ENCODE measurements at regions not wholly inside any gene's neighbourhood (a gene's known extent, or its start where the extent isn't known, plus 50 kb on each side); places are given as distances from the start of the nearest gene placed in this dataset.
"Not testable (repeated sequence)": the region's sequence is repeated elsewhere in the genome, so short reads cannot be mapped to it uniquely, and the experiment has no call there.

GRCh38 chr3:72660270-72661114 is 187.8 kb downstream of the SHQ1 start:
- no peak for DNase-seq

DNA sequence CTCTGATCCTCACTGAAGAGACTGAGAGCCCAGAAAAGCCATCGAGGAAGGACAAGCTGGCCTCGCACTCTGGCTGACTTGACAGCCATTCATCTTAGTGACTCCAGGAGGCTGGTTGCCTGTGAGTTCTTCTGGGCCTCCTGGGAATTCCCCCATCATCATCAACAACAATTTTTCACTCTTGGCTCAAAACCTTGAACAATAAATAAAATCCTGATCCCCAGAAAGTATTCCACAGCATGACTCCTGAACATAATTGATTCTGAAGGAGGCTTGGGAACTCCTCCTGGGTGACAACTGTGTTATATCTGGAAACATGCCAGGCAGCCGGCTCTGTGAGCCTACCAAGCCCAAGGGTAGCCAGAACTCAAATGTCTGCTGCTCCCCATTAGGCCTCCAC is 188.6 kb downstream of the SHQ1 start:
- no peak for DNase-seq

GRCh38 chr3:72659188-72659587 is 189.1 kb downstream of the SHQ1 start:
- no peak for DNase-seq

DNA sequence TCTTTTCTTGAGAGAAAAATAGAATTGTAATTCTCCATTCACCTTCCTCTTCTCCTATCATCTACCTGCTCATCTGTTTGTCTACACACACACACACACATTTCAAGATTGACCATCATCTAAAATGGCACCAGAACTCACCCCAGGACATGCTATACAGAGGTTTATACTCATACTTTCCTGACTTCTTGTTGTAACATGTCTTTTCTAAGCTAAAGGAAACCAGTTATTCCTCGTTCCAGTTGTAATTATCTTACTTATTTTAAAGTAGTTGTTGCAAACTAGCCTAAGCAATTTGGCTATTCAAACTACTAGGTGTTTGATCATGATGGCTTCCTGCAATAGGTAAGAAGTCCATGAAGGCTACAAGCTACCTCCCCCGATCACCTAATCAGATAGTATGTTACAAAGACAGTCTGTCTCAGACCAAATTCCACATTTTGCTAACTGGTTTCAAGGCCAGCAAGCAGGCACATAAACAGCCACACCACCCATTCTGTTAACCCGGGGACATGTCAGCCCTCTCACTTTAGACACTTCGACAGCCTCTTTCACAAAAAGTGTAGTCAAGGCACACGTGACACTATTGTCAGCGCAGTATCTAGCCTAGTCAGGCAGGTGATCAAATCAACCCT is 189.7 kb downstream of the SHQ1 start:
- DNase-seq, result no peak

GRCh38 chr3:72657666-72658065 is 190.6 kb downstream of the SHQ1 start:
- no peak for DNase-seq

- DNase-seq, result no peak
Observed at GRCh38 chr3:72655723-72656122, 192.5 kb downstream of the SHQ1 start.

DNA sequence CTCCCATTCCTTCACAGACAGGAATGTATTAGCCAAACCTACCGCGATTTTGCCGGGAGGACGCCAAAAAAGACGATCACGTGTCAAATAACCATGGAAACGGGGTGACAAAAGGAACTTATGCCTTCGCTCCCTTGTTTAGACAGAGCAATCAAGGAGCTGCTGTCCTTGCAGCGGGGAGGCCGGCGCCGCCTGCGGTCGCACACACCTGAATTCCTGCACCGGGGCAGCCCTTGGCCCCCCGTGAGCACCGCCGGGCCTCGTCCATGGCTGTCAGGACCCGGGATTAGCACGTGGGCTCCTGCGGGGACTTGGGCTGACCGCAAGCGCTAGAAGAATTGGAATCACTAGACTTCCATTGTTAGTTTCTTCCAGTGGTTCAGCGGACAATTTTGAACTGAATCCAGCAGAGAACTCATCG is 193.1 kb downstream of the SHQ1 start:
- peak; percentile 7 for DNase-seq

DNA sequence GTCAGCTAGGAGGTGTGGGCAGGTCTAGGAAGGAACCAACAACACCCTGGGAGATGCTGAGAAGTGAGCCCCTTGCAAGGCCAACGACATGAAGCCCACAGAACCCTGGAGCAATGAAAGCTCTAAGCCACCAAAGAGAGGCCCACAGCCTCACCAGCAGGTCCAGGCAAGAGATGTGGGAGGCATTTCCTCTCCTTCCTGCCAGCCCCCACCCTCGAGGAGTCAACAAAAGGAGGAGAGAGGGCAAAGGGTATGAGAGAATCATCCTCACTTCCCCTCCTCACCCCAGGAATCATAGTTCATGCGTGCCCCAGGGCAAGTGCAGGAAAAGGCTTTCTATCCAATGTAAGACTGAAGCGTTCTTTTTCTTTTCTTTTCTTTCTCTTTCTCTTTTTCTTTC is 195.8 kb downstream of the SHQ1 start:
- DNase-seq, result no peak

DNA sequence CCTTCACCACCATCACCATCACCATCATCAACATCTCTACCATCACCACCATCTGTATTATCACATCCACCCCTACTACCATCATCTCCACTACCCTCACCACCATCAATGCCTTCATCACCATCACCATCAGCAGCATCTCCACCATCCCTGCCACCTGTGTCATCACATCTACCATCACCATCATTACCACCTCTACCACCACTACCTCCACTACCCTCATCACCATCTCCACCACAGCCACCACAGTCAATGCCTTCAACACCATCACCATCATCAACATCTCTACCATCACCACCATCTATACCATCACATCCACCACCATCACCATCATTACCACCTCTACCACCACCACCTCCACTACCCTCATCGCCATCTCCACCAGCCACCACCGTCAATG is 196.7 kb downstream of the SHQ1 start:
- no peak for DNase-seq

DNA sequence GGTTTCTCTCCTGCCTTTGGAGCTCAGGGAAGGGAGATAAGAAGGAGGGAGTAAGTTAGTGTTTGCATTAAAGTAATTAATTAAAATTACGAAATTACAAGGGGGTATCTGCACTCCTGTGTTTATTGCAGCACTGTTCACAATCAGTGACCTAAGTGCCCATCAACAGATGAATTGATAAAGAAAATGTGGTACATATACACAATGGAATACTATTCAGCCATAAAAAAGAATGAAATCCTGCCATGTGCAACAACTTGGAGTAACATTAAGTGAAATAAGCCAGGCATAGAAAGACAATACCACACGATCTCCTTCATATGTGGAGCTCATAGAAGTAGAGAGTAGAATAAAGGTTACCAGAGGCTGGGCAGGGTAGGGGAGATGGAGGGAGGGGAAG is 202.0 kb downstream of the SHQ1 start:
- no peak for DNase-seq

DNA sequence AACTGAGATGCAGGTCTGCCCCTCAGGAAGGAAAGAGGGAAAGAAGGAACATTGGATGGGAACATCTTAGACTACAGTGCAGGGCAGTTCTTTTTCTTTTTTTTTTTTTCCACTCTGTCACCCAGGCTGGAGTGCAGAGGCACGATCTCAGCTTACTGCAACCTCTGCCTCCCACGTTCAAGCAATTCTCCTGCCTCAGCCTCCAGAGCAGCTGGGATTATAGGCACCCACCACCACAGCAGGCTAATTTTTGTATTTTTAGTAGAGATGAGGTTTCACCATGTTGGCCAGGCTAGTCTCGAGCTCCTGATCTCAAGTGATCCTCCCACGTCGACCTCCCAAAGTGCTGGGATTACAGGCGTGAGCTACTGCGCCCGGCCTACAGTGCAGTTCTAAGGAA is 204.6 kb downstream of the SHQ1 start:
- not testable (repeated sequence) for DNase-seq

DNA sequence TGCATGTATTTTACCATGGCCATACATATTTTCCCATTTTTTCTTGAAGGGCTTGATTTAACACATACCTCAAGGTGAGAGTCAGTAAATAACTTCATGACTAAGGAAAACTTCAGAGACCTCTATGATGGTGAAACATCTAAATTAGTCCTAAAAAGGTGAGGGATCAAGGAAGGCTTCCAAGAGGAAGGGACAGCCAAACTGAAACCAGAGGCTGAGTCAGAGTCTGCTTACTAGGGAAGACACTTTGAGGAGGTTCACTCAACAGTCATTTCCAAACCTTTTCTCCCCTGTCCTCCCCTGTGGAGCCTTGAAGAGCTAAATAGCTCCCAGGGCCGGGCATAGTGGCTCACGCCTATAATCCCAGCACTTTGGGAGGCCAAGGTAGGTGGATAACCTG is 206.6 kb downstream of the SHQ1 start:
- DNase-seq, result no peak

- DNase-seq, result no peak
Observed at GRCh38 chr3:72641072-72641471, 207.2 kb downstream of the SHQ1 start.

- DNase-seq, result no peak
Observed at GRCh38 chr3:72636969-72637597, 211.2 kb downstream of the SHQ1 start.

DNA sequence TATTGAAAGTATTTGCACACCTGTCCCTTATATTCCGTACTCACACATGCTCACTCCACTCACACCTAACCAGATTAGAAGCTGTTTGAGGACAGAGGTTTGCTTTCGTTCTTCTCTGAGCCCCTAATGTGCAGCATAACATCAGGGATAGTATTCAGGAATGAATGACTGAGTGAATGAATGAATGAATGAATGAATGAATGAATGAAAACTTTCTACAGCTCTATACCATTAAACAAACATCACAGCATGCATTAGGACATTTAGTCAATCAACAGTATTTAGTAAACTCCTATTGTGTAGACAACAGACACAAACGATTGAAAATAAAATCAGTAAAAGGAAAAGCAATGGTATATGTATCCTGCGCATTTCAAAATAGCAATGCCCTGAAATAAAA is 212.7 kb downstream of the SHQ1 start:
- DNase-seq, result no peak

DNA sequence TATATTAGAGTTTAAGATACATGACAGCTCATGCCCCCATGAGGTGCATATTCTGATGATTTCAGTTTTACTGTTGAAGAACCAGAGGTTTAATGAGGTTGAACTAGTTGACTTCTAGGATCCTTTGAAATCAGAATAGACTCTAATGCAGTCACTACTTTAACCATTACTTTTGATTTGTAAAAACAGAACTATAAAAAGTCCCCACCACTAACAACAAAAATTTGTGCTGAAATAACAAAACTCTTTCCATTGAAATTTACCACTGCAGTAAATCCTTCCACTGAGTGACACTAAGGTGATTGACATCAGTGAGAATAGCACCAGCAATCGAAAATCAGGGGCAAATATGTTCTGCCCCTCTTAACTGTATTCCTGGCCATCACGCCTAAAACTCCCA is 214.1 kb downstream of the SHQ1 start:
- DNase-seq, result no peak

DNA sequence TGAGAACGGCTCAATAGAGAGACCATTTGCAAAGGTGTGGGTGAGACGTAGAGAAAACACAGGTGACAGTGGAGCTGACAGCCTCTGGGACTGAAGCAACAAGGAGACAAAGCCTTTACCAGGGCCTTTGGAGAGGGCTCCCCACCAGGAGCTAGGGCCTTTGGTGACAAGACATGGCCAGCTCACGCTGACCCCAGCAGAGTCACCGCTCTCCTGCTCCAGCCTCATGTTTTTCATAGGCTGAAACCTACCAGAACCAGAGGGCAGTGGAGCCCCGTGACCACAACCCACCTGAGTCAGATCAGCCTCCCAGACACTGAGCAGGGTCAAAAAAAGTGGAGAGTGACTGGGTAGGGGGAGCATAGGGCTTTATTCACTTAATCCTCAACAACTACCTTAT is 214.7 kb downstream of the SHQ1 start:
- DNase-seq, result no peak

DNA sequence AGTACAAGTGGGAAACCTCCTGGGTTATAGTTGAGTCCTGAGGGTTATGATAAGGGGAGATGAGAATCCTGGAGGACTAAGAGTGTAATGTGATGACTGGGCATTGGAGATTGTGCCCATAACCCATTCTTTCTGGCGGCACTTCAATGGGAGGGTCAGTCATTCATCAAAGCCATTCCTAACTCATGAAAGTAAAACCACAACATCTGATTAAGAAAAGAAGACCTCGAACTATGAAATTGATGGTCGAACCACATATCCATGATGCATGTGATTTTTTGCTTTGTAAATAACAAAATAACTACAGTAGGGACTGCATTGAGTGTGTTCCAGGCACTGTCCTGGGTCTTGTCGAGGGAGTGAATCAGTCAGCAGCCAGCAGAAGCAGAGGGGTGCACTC is 215.1 kb downstream of the SHQ1 start:
- no peak for DNase-seq

GRCh38 chr3:72632129-72632528 is 216.1 kb downstream of the SHQ1 start:
- DNase-seq, result no peak

- DNase-seq, result no peak
Observed at GRCh38 chr3:72630969-72631344, 217.3 kb downstream of the SHQ1 start.

DNA sequence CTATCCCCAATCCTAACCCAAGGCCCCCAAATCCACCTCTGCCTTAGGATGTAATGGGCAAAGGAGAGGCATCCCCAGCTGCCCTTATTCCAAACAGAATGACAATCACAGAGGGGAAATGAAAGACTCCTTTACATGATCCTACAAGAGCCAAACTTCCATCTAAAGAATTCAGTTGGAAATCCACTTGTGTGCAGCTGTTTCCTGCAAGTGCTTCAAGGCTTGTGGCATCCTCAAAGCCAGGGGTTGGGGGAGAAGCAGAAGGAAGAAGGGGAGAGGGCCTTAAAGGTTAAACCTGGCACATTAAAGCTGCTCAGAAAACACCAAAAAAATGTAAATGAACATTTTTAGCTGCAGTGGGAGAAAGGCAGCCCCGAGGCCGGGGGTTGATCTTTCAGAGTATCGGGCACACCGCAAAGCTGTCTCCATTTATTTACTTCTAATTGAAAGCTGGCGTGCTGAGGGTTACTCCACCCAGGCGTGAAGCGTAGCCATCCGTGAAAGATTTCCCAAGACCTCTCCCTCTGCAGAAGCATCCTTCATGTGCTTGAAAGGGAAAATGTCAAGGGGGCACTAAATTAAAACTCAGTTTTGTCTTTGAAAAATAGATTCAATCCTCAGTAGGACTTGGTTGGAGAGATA is 217.8 kb downstream of the SHQ1 start:
- no peak for DNase-seq

GRCh38 chr3:72629191-72629631 is 219.0 kb downstream of the SHQ1 start:
- DNase-seq, result peak; percentile 6

- DNase-seq, result no peak
Observed at GRCh38 chr3:72628065-72628464, 220.2 kb downstream of the SHQ1 start.

Data from dermis blood vessel endothelial cell (primary cell).